Stomach (tissue), 8 donors: ENCODE measurements at regions not wholly inside any gene's neighbourhood (a gene's known extent, or its start where the extent isn't known, plus 50 kb on each side); places are given as distances from the start of the nearest gene placed in this dataset.

Experiments used
- DNase-seq, 2 donors: peaks; one replicate each; pipeline versions ENCODE4 v3.0.0 to v3.0.0-alpha.2; 2013 to 2019
- H3K27ac ChIP-seq, 5 donors: fragments of 200-600 bp in 4 of 5; sonication (generic) in 4 of 5; one replicate each; pipeline ENCODE4 v1.5.1; 2013 to 2019; ENCODE audit warnings: mild to moderate bottlenecking in 1 of 5, moderate library complexity in 1 of 5
- H3K27me3 ChIP-seq, 3 donors: fragments of 200-600 bp; sonication (generic); one replicate each; pipeline ENCODE4 v1.5.1; 2017 to 2019; ENCODE audit warnings: mixed run types in 1 of 3
- H3K36me3 ChIP-seq, 4 donors: fragments of 200-600 bp; sonication (generic); 1 replicate in 3 of 4; 2 replicates in 1 of 4; pipeline ENCODE4 v1.5.1; 2016 to 2019
- H3K4me1 ChIP-seq, 4 donors: fragments of 200-600 bp; sonication (generic); one replicate each; pipeline ENCODE4 v1.5.1; 2016 to 2019
- H3K4me3 ChIP-seq, 4 donors: fragments of 200-600 bp; sonication (generic) in 3 of 4; one replicate each; pipeline ENCODE4 v1.5.1; 2016 to 2019; ENCODE audit warnings: mild to moderate bottlenecking in 1 of 4
- H3K9me3 ChIP-seq, 4 donors: fragments of 200-600 bp; sonication (generic); one replicate each; pipeline ENCODE4 v1.5.1; 2016 to 2019
- CTCF ChIP-seq, 7 experiments: fragments of 450-650 bp in 4 of 7; fragments of 200-600 bp in 3 of 7; sonication (generic) in 3 of 7; IDR thresholded peaks; one replicate each; pipeline ENCODE4 v1.5.1; 2016 to 2019; ENCODE audit warnings: antibody characterized with exemption in 7 of 7, control low read depth in 2 of 7, mild to moderate bottlenecking in 1 of 7
- EP300 ChIP-seq: sonication (generic); formaldehyde crosslinking; IDR thresholded peaks from one replicate; pipeline ENCODE4 v1.6.1; 2017; ENCODE audit warnings: antibody characterized with exemption
- POLR2A ChIP-seq, 4 donors: fragments of 450-650 bp; IDR thresholded peaks; one replicate each; pipeline ENCODE4 v1.6.1; 2016; ENCODE audit warnings: antibody characterized with exemption in 4 of 4, control low read depth in 2 of 4, mild to moderate bottlenecking in 1 of 4, moderate library complexity in 1 of 4
- POLR2AphosphoS5 ChIP-seq, 3 donors: sonication (generic); formaldehyde crosslinking; IDR thresholded peaks; one replicate each; pipeline ENCODE4 v1.6.1; 2016; ENCODE audit warnings: antibody characterized with exemption in 3 of 3
- WGBS, 5 donors: extraction: QIAGEN DNeasy Blood & Tissue Kit in 3 of 5; methylation state at CpG; one replicate each; pipeline versions ENCODE4 v1.1.5 to v1.1.7; 2013 to 2018; 5-methylcytosine and 5-hydroxymethylcytosine counted together
- intact Hi-C: fragments of 100-400 bp; cut with DNase I; formaldehyde crosslinking; loops from one replicate; pipeline ENCODE4 v1.15.1; 2023; ENCODE audit warnings: low total_unique reads
- donor health status: healthy with polysubstance abuse.
- donor health status: Bipolar disorder and iron deficiency.
- donor health status: healthy.

- no peaks in the 10 kb centered on the region for H3K36me3 ChIP-seq
- no peak overlapping the region for H3K27ac ChIP-seq
- TF ChIP-seq CTCF (IDR thresholded peaks at IDR 0.05), result no peak
- TF ChIP-seq POLR2A (IDR thresholded peaks at IDR 0.05), result no peak
- no peak for TF ChIP-seq EP300
- no peak for TF ChIP-seq POLR2AphosphoS5 (IDR thresholded peaks at IDR 0.05)
- no peaks in the 10 kb centered on the region for H3K27me3 ChIP-seq
- H3K9me3 ChIP-seq, result no peaks in the 10 kb centered on the region
- intact Hi-C loops, result no loop called here
- no peaks in the 10 kb centered on the region for H3K4me1 ChIP-seq
- H3K4me3 ChIP-seq, result no peak overlapping the region
- 68 to 85% (median 79%) methylated on average over 3 of the region's 3 CpGs for WGBS, 5 donors
- DNase-seq, result no peak
These were observed 402.4 kb downstream of the ARHGEF28 start for GRCh38 chr5:74028406-74028805.

- no peak for DNase-seq
- intact Hi-C loops, result no loop called here
- Histone ChIP-seq H3K27ac (no peak overlapping the region), H3K4me3 (no peak overlapping the region), H3K27me3 (no peaks in the 10 kb centered on the region), H3K36me3 (no peaks in the 10 kb centered on the region), H3K4me1 (no peaks in the 10 kb centered on the region), H3K9me3 (no peaks in the 10 kb centered on the region)
- 39 to 69% (median 57%) methylated on average over 2 of the region's 2 CpGs for WGBS, 5 donors
- TF ChIP-seq EP300, result no peak
- TF ChIP-seq POLR2AphosphoS5 (IDR thresholded peaks at IDR 0.05), result no peak
- TF ChIP-seq POLR2A (IDR thresholded peaks at IDR 0.05), result no peak
- TF ChIP-seq CTCF (IDR thresholded peaks at IDR 0.05), result no peak
These were observed 401.8 kb downstream of the ARHGEF28 start for GRCh38 chr5:74027732-74028338.

- DNase-seq, result no peak
- TF ChIP-seq EP300 (no peak), POLR2A (IDR thresholded peaks at IDR 0.05) (no peak), POLR2AphosphoS5 (IDR thresholded peaks at IDR 0.05) (no peak), CTCF (IDR thresholded peaks at IDR 0.05) (no peak)
- H3K4me1 ChIP-seq, result no peaks in the 10 kb centered on the region
These were observed 400.3 kb downstream of the ARHGEF28 start for GRCh38 chr5:74026310-74026709.

GRCh38 chr5:74021126-74021525 is 395.1 kb downstream of the ARHGEF28 start:
- Histone ChIP-seq H3K27me3 (no peaks in the 10 kb centered on the region), H3K9me3 (no peaks in the 10 kb centered on the region), H3K36me3 (no peaks in the 10 kb centered on the region), H3K4me3 (no peak overlapping the region), H3K4me1 (no peaks in the 10 kb centered on the region), H3K27ac (no peak overlapping the region)
- TF ChIP-seq EP300, result no peak
- no peak for TF ChIP-seq CTCF (IDR thresholded peaks at IDR 0.05)
- TF ChIP-seq POLR2AphosphoS5 (IDR thresholded peaks at IDR 0.05), result no peak
- TF ChIP-seq POLR2A (IDR thresholded peaks at IDR 0.05), result no peak
- intact Hi-C loops, result no loop called here
- DNase-seq, result no peak

More at GRCh38 chr5:74026310-74026709, 400.3 kb downstream of the ARHGEF28 start:
- Histone ChIP-seq H3K9me3 (no peaks in the 10 kb centered on the region), H3K36me3 (no peaks in the 10 kb centered on the region), H3K27me3 (no peaks in the 10 kb centered on the region), H3K4me3 (no peak overlapping the region), H3K27ac (no peak overlapping the region)
- intact Hi-C loops, result no loop called here
- WGBS, 5 donors, result 79 to 86% (median 83%) methylated on average over 2 of the region's 2 CpGs
